Fibroblast of peridontal ligament (primary cell): ENCODE measurements at regions not wholly inside any gene's neighbourhood (a gene's known extent, or its start where the extent isn't known, plus 50 kb on each side); places are given as distances from the start of the nearest gene placed in this dataset.

Source experiments
- DNase-seq: peaks from one replicate; pipeline ENCODE4 v3.0.0-alpha.2; 2010; ENCODE audit errors: extremely low read depth

- DNase-seq = no peak
Measured at GRCh38 chr15:93720607-93721006, 510.8 kb upstream of the MCTP2 start.

- DNase-seq = peak; percentile 15
Measured at GRCh38 chr15:93719921-93720351, 511.4 kb upstream of the MCTP2 start.

- DNase-seq = no peak
Measured at GRCh38 chr15:93716615-93717231, 514.6 kb upstream of the MCTP2 start.

- no peak for DNase-seq
Measured at GRCh38 chr15:93709708-93710107, 521.7 kb upstream of the MCTP2 start.

DNA sequence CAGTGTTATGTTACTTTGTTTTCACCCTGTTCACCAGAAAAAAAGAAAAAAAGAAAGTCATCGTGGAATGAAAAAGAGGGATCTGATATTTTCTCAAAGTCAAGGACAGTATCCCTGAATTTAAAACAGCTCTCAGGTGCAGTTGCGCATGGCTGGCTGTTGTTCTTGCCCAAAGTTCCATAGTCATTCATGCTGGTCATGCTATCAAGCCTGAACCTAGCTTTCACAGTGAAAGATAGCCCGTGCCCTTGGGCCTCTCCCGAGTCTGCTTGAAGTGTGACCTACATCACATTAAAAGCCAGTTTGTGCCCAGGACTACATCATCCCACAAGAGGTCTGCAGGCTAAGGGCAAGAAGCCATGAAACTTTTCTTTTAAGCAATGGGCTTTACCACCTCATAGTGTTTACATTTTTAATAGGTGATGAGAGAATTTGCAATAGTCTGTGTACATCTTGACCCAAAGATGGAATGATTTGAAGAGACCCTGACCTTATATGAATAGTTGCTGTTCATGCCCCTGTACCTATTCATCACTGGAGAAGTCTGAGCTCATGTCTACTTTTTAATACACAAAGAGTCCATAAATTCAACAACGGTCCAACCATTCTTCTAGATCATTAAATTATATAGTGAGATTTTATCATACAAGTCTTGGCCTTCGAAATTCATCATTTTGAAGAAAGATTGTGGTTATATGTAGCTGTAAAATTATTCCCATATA is 522.5 kb upstream of the MCTP2 start:
- no peak for DNase-seq

- DNase-seq = no peak
Measured at GRCh38 chr15:93707751-93708150, 523.6 kb upstream of the MCTP2 start.

- DNase-seq = peak; percentile 2
Measured at GRCh38 chr15:93706495-93707292, 524.7 kb upstream of the MCTP2 start.

DNA sequence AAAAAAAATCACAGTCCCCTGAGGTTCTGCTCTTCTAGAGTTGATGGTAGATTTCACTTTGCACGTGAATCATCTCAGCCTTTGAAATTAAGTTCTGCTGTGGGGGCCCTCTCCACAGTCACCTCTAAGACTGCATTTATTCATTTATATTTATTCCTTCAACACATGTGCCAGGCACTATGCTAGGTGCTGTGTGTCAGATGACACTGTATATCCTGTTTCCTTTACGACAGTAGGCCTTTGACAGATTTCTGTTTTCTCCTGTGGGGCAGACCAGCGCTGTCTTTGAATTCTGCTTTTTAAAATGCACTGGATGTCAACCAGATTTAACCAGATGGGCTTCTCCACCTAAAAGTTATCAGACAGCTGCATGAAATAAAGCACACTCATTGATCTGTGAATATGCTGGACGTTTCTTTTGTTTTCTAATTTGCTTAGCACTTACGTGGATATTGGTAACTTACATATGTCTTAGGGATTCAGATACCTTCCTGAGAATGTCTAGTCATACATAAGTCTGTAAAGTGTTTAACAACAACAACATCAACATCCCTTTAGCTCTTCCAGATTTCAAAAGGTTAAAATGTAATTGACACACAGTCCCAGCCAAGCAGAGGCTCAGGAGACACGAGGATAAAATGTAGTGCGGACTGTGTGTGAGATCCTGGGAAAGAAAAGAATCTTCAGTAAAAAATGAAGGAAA is 525.5 kb upstream of the MCTP2 start:
- DNase-seq = no peak

DNA sequence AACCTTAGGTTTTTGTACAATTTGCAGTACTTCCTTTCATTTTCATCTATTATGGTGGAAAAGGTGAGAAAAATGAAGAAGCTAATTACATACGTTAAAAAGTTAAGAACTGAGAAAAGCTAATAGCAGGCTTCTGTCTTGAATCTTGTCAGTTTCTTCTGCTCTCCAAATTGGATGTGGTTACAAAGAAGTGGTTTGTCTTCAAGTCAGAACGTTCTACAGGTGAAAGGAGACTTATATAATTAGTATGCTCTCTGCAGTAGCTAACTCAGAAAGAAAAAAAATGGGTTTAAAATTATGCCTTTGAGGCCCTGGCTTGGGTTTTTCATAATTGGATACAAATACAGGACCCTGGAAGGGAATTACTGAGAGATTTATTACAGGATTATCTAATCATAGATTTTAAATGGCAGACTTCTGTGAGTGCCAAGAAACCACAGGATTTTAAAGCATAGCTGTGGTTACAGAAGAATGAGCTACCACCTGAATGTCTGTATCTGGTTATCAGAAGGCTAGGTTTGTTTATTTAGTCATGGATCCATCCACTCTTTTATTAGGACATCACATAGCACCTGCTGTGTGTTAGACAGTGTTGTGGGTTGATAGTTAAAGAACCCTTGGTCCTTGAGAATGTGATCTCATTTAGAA is 528.1 kb upstream of the MCTP2 start:
- no peak for DNase-seq

GRCh38 chr15:93700051-93700450 is 531.3 kb upstream of the MCTP2 start:
- no peak for DNase-seq

DNA sequence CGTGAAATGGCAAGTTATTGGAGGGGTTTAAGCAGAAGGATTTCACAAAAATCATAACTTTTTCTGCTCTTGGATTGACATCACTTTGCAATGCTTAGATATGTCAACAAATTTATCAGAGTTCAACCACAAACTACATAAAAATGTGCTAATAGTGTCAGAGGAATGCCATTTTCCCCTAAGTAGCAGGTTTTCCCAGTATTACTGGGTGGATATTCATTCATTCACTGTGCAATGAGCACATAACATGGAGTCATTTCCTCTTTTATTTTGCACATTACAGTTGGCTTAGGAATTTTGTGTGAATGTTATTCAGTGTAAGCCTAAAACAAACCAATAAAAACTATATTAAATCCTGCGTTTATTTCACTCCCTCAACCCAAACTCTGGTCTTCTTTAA is 537.3 kb upstream of the MCTP2 start:
- no peak for DNase-seq

- no peak for DNase-seq
Measured at GRCh38 chr15:93683651-93684050, 547.7 kb upstream of the MCTP2 start.

GRCh38 chr15:93671387-93671943 is 559.9 kb upstream of the MCTP2 start:
- no peak for DNase-seq

DNA sequence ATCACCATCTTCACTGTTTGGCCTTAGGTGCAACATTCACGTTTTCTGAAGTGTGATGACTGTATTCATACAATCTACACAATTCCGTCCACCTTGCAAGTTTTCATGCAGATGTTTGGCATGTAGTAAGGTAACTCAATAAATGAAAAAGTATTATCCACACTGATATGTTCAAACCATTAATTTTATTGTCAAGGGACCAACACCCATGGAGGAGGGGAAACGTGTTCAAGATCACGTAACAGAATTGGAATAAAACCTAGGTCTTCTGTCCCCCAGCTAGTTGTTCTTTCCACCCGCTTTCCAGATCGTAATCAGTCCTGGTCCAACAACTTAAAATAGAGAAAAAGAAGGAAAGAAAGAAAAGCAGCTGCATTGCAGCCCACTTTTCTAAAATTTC is 560.4 kb upstream of the MCTP2 start:
- DNase-seq = no peak

GRCh38 chr15:93664213-93664956 is 567.0 kb upstream of the MCTP2 start:
- no peak for DNase-seq

DNA sequence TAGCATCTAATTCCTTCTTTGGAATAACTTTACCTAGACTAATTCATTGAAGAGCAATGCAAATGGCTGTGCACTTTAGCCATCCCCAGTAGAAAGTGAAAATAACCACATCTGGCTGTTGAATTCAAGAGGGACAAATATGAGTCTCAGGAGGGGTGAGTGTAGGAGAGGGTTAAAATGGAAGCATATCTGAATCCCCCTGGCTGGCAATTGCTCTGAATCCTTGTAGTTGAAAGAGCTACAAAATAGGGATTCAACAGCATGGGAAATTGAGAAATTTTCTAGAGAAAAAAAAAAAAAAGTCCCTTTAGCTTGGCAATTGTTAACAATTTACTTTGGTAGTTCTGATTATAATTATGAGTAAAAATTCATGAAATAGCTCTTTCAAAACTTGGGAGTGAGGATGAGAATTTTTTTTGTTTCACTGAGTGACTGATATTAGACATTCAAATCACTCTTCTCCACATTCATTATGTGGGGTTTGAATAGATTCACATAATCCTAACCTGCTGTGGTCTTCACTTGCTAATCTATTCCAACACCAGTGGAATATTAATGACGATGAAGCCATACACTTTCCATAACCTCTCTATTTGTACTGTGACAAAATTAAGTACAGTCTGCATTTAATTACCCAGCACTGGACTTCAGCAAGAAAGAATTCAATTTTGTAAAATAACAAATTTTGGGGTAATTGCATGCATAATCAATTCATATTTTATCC is 569.0 kb upstream of the MCTP2 start:
- no peak for DNase-seq

DNA sequence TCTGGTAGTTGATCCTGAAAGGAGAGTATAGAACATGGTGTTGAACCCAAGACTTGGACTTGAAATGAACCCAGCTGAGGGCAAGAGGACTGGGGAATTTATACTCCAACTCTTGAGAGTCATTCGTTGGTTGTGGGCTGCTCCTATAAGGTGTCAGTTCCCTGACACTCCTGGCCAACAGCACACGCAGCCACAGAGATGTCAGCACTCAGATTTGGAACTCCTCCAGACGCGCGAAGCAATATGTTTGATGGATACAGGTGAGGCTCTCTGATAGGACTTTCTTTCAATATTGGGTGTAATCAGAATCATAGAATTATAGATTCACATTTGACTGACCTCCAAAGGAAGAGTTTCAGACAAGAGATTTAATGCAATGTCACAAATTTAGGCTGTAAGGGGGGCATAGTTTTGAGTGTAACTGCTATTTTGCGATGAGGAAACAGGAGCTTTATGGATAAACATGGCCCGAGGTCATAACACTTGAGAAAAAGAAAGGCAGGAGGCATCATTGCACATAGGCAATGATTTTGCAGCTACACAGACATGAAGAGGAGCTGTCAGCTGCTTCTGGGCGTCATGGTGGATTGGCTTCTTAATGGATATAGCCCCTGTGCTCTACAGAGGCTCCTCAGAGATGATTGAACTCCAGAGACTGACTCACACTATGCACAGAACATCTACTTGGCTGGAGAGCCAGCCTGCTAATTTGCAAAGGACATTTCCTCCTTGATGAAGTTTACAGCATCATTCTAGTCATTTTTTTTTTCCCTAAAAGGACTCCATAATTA is 569.2 kb upstream of the RGMA start:
- DNase-seq = no peak

- no peak for DNase-seq
Measured at GRCh38 chr15:93656041-93656440, 567.0 kb upstream of the RGMA start.

DNA sequence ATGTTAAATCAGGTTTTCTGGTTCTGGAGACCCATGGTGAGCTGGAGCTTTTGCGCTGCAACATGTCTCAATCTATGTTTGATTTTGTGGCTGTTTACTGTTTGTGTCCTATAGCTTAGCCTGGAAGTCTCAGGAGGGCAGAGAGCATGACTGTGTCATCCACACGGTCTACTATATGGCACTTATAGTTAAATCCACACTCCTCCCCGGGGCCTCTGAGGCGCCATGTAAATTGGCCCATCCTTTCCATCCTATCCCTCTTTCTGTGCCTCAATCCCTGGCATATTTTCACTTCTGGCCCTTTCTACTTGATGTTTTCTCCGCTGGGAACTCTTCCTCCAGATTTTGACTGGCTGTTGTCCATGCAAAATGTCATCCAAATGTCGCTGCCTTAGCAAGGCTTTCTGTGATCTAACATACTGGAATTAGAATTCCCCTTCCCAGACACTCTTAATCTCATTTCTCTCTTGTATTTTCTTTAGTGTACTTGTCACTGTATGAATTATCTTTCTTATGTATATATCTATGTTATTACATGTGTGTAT is 560.8 kb upstream of the RGMA start:
- DNase-seq = no peak
